Right lobe of liver (tissue), 6 donors: ENCODE measurements at regions not wholly inside any gene's neighbourhood (a gene's known extent, or its start where the extent isn't known, plus 50 kb on each side); places are given as distances from the start of the nearest gene placed in this dataset.
"Not testable (repeated sequence)": the region's sequence is repeated elsewhere in the genome, so short reads cannot be mapped to it uniquely, and the experiment has no call there.

Source experiments
- ATAC-seq, 4 donors: fragments of 200-7000 bp; cut with Tn5 transposase; one replicate each; pipeline ENCODE4 v1.9.1; 2020; ENCODE audit warnings: mild to moderate bottlenecking in 4 of 4, moderate library complexity in 4 of 4
- DNase-seq, 3 donors: peaks; one replicate each; pipeline ENCODE4 v3.0.0-alpha.2; 2020
- H3K27ac ChIP-seq, 3 donors: fragments of 200-600 bp; one replicate each; pipeline ENCODE4 v1.8.0; 2022
- H3K27me3 ChIP-seq, 2 donors: fragments of 200-600 bp; one replicate each; pipeline ENCODE4 v1.8.0; 2022
- H3K36me3 ChIP-seq, 4 donors: fragments of 200-600 bp; sonication (generic) in 1 of 4; one replicate each; pipeline versions ENCODE4 v1.5.1 to v1.8.0; 2017 to 2022; ENCODE audit warnings: control low read depth in 1 of 4
- H3K4me1 ChIP-seq, 4 donors: fragments of 200-600 bp; sonication (generic) in 1 of 4; one replicate each; pipeline versions ENCODE4 v1.5.1 to v1.8.0; 2017 to 2022; ENCODE audit warnings: control low read depth in 1 of 4
- H3K4me3 ChIP-seq, 3 donors: fragments of 200-600 bp; one replicate each; pipeline ENCODE4 v1.8.0; 2022
- H3K9me3 ChIP-seq, 4 donors: fragments of 200-600 bp; sonication (generic) in 1 of 4; one replicate each; pipeline versions ENCODE4 v1.5.1 to v1.8.0; 2017 to 2022; ENCODE audit warnings: control low read depth in 1 of 4
- POLR2A ChIP-seq: fragments of 450-650 bp; IDR thresholded peaks from one replicate; pipeline ENCODE4 v1.6.1; 2017; ENCODE audit warnings: antibody characterized with exemption, mild to moderate bottlenecking
- WGBS: methylation state at CpG from one replicate; pipeline ENCODE4 v1.1.6; 2018; ENCODE audit warnings: low coverage, low lambda C conversion rate; ENCODE audit not compliant: insufficient coverage; ENCODE audit errors: missing lambda C conversion rate; 5-methylcytosine and 5-hydroxymethylcytosine counted together
- intact Hi-C, 2 donors: fragments of 100-400 bp; cut with DNase I; formaldehyde crosslinking; loops; one replicate each; pipeline versions ENCODE4 v1.11.2 to v1.14.1; 2022
- TF ChIP-seq, protein P1 (sequence below), 4 donors: fragments of 200-600 bp in 3 of 4; fragments of 450-650 bp in 1 of 4; IDR thresholded peaks; one replicate each; pipeline versions ENCODE4 v1.5.1 to v1.8.0; 2016 to 2022; ENCODE audit warnings: antibody characterized with exemption in 4 of 4, mild to moderate bottlenecking in 2 of 4
- donor health status: DM: no; HTN: yes; CAD: no.
- donor health status: DM: no; HTN: no; CAD: no.
- donor health status: DM: no; HTN: no; CAD: no.
- donor health status: DM: no; HTN: yes; CAD: no.
- donor health status: DM: no; HTN: yes; CAD: no.

DNA sequence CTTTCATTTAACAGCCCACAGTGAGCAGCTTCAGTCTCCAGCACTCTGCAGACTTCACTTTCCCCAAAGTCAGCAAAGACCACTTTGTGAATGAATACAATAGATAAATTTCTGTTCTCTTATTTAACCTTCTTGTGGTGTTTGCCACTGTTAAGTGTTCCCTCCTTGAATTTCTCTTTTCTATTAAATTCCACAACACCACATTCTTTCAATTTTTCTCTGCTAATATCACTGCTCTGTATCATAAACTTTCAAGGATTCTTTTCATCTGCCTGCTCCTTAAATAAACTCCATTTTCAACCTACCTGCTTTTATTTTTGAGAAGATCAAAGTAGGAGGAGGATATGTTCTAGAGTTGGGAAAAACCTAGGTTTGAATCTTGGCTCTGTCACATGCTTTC is 739.5 kb upstream of the GRAMD2B start:
- ATAC-seq (no peak), DNase-seq (no peak)
- no peaks in the 10 kb centered on the region for H3K36me3 ChIP-seq
- intact Hi-C loops, result no loop called here
- no peaks in the 10 kb centered on the region for H3K4me1 ChIP-seq
- peaks cover 0 to 5% (median 0%) of the 10 kb centered on the region in 4 donors for H3K9me3 ChIP-seq
- H3K27ac ChIP-seq, result no peak overlapping the region
- H3K27me3 ChIP-seq, result no peaks in the 10 kb centered on the region
- no peak overlapping the region for H3K4me3 ChIP-seq
- TF ChIP-seq, protein P1, sequence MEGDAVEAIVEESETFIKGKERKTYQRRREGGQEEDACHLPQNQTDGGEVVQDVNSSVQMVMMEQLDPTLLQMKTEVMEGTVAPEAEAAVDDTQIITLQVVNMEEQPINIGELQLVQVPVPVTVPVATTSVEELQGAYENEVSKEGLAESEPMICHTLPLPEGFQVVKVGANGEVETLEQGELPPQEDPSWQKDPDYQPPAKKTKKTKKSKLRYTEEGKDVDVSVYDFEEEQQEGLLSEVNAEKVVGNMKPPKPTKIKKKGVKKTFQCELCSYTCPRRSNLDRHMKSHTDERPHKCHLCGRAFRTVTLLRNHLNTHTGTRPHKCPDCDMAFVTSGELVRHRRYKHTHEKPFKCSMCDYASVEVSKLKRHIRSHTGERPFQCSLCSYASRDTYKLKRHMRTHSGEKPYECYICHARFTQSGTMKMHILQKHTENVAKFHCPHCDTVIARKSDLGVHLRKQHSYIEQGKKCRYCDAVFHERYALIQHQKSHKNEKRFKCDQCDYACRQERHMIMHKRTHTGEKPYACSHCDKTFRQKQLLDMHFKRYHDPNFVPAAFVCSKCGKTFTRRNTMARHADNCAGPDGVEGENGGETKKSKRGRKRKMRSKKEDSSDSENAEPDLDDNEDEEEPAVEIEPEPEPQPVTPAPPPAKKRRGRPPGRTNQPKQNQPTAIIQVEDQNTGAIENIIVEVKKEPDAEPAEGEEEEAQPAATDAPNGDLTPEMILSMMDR (IDR thresholded peaks at IDR 0.05), result no peak
- TF ChIP-seq POLR2A, result no peak

GRCh38 chr5:125685771-125686170 is 737.4 kb upstream of the GRAMD2B start:
- Histone ChIP-seq H3K27me3 (no peaks in the 10 kb centered on the region), H3K9me3 (peaks cover 0 to 5% (median 0%) of the 10 kb centered on the region in 4 donors), H3K4me3 (no peak overlapping the region), H3K27ac (no peak overlapping the region), H3K36me3 (no peaks in the 10 kb centered on the region), H3K4me1 (no peaks in the 10 kb centered on the region)
- ATAC-seq (no peak), DNase-seq (no peak)
- no peak for TF ChIP-seq POLR2A
- TF ChIP-seq, protein P1 (IDR thresholded peaks at IDR 0.05), result no peak
- intact Hi-C loops, result no loop called here

DNA sequence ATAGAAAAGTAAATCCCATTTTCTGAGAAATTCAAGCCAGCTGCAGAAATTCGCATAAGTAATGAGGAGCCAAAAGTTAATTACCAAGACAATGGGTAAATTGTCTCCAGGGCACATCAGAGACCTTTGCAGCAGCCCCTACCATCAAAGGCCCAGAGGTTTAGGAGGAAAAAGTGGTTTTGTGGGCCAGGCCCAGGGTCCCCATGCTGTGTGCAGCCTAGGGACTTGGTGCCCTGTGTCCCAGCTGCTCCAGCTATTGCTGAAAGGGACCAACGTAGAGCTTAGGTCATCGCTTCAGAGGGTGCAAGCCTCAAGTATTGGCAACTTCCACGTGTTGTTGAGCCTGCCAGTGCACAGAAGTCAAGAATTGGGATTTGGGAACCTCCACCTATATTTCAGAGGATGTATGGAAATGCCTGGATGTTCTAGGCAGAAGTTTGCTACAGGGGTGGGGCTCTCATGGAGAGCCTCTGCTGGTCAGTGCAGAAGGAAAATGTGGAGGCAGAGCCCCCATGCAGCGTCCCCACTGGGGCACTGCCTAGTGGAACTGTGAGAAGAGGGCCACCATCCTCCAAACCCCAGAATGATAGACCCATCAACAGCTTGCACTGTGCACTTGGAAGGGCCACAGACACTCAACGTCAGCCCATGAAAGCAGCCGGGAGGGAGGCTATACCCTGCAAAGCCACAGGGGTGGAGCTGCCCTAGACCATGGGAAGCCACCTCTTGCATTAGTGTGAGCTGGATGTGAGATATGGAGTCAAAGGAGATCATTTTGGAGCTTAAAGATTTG is 731.3 kb upstream of the GRAMD2B start:
- 59% methylated on average over 3 of the region's 7 CpGs for WGBS
- ATAC-seq, result not testable (repeated sequence)

GRCh38 chr5:125695996-125696655 is 727.1 kb upstream of the GRAMD2B start:
- intact Hi-C loops, result no loop called here

More for the DNA sequence above, 731.3 kb upstream of the GRAMD2B start:
- DNase-seq, H3K36me3 ChIP-seq, H3K4me3 ChIP-seq, intact Hi-C loops, H3K27ac ChIP-seq, H3K27me3 ChIP-seq, H3K9me3 ChIP-seq, H3K4me1 ChIP-seq: not testable (repeated sequence)

GRCh38 chr5:125696762-125697161 is 726.4 kb upstream of the GRAMD2B start:
- ATAC-seq (no peak), DNase-seq (no peak)
- 84% methylated on average over 2 of the region's 2 CpGs for WGBS
- intact Hi-C loops, result no loop called here
- peaks cover 0 to 9% (median 0%) of the 10 kb centered on the region in 4 donors for H3K4me1 ChIP-seq
- H3K27me3 ChIP-seq, result no peaks in the 10 kb centered on the region
- H3K9me3 ChIP-seq, result no peaks in the 10 kb centered on the region
- H3K27ac ChIP-seq, result no peak overlapping the region
- TF ChIP-seq, protein P1 (IDR thresholded peaks at IDR 0.05), result no peak
- TF ChIP-seq POLR2A, result no peak
- no peaks in the 10 kb centered on the region for H3K36me3 ChIP-seq
- H3K4me3 ChIP-seq, result no peak overlapping the region

More at GRCh38 chr5:125695996-125696655, 727.1 kb upstream of the GRAMD2B start:
- Histone ChIP-seq H3K36me3 (no peaks in the 10 kb centered on the region), H3K4me1 (peaks cover 0 to 9% (median 0%) of the 10 kb centered on the region in 4 donors), H3K27me3 (no peaks in the 10 kb centered on the region), H3K9me3 (no peaks in the 10 kb centered on the region), H3K4me3 (no peak overlapping the region), H3K27ac (no peak overlapping the region)
- ATAC-seq (no peak), DNase-seq (no peak)
- WGBS, result 56% methylated on average over 4 of the region's 4 CpGs
- TF ChIP-seq, protein P1 (IDR thresholded peaks at IDR 0.05), result no peak
- no peak for TF ChIP-seq POLR2A
